Gastrocnemius medialis (tissue), 4 donors: ENCODE measurements at regions not wholly inside any gene's neighbourhood (a gene's known extent, or its start where the extent isn't known, plus 50 kb on each side); places are given as distances from the start of the nearest gene placed in this dataset.

Experiments used
- CTCF ChIP-seq, 5 experiments: fragments of 450-650 bp in 3 of 5; fragments of 200-600 bp in 2 of 5; sonication (generic) in 2 of 5; IDR thresholded peaks in 4 of 5; conservative IDR thresholded peaks in 1 of 5; 1 replicate in 4 of 5; 2 replicates in 1 of 5; pipeline ENCODE4 v1.5.1; 2016 to 2019; ENCODE audit warnings: antibody characterized with exemption in 5 of 5, mild to moderate bottlenecking in 3 of 5, moderate library complexity in 3 of 5
- POLR2A ChIP-seq, 2 donors: fragments of 450-650 bp; IDR thresholded peaks; one replicate each; pipeline ENCODE4 v1.6.1; 2017; ENCODE audit warnings: antibody characterized with exemption in 2 of 2, mild to moderate bottlenecking in 2 of 2, moderate library complexity in 2 of 2

DNA sequence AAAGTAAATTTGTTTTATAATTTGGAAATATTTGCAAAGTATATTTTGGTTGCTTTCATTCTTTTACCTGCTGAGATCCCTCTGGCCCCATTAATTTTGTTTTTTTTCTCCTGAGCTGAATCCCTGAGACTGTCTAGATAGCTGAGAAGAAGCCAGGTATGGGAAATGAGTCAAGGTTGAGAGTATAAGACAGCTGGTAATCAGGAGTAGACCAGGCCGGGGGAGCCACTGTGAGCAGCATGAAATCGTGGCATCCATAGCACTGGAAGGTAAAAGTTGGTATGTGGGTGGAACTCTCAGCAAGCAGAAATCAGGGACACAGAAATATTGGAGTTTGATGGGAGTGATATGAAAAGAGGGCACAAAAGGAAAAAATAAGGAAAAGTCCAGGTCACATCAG lies 164.5 kb downstream of the FHIP1A start:
- no peak for TF ChIP-seq POLR2A (IDR thresholded peaks at IDR 0.05)
- TF ChIP-seq CTCF (IDR thresholded peaks at IDR 0.05 in 4 of 5, conservative IDR thresholded peaks at IDR 0.05 in 1 of 5): no peak
